ENCODE measurements at regions not wholly inside any gene's neighbourhood (a gene's known extent, or its start where the extent isn't known, plus 50 kb on each side); places are given as distances from the start of the nearest gene placed in this dataset.

DNA sequence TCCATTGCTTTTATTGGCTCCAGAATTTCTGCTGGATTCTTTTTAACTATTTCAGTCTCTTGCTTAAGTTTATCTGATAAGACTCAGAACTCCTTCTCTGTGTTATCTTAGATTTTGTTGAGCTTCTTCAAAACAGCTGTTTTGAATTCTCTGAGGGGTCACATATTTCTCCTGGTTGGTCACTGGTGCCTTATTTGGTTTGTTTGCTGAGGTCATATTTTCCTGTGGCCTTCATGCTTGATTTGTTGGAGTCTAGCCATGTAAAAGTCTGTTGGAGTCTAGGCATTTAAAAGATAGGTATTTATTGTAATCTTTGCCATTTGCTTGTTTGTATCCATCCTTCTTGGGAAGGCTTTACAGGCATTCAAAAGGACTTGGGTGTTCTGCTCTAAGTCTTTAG, 398.7 kb downstream of the DSEL start:
- no peaks in the 10 kb centered on the region for H3K27me3 ChIP-seq (ENCODE audit: low read length)
- no peak overlapping the region for H3K27ac ChIP-seq (ENCODE audit: low read depth, low read length)
- TF ChIP-seq, protein P1, sequence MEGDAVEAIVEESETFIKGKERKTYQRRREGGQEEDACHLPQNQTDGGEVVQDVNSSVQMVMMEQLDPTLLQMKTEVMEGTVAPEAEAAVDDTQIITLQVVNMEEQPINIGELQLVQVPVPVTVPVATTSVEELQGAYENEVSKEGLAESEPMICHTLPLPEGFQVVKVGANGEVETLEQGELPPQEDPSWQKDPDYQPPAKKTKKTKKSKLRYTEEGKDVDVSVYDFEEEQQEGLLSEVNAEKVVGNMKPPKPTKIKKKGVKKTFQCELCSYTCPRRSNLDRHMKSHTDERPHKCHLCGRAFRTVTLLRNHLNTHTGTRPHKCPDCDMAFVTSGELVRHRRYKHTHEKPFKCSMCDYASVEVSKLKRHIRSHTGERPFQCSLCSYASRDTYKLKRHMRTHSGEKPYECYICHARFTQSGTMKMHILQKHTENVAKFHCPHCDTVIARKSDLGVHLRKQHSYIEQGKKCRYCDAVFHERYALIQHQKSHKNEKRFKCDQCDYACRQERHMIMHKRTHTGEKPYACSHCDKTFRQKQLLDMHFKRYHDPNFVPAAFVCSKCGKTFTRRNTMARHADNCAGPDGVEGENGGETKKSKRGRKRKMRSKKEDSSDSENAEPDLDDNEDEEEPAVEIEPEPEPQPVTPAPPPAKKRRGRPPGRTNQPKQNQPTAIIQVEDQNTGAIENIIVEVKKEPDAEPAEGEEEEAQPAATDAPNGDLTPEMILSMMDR (IDR thresholded peaks at IDR 0.05; ENCODE audit: insufficient read depth, low read length, poor library complexity, severe bottlenecking), result no peak
- no peak for TF ChIP-seq EZH2phosphoT487 (conservative IDR thresholded peaks at IDR 0.05; ENCODE audit: low read length)
- no peaks in the 10 kb centered on the region for H3K79me2 ChIP-seq (ENCODE audit: insufficient read depth, low read length)
- H3K9me2 ChIP-seq (replicated peaks; ENCODE audit: insufficient read depth, low read length), result no peaks in the 10 kb centered on the region
- no peak overlapping the region for H3K9ac ChIP-seq (ENCODE audit: low read length)
- no peaks in the 10 kb centered on the region for H4K20me1 ChIP-seq (ENCODE audit: low read depth, low read length)
- H3K36me3 ChIP-seq (ENCODE audit: low read length), result no peaks in the 10 kb centered on the region
- H3K4me3 ChIP-seq (ENCODE audit: insufficient read depth, low read length, poor library complexity, severe bottlenecking), result no peak overlapping the region
- no peaks in the 10 kb centered on the region for H3F3A ChIP-seq (ENCODE audit: insufficient read depth)
- H2AFZ ChIP-seq (ENCODE audit: low read depth, low read length, severe bottlenecking), result no peak overlapping the region
- no peaks in the 10 kb centered on the region for H3K9me3 ChIP-seq (ENCODE audit: insufficient read depth, low read length)
- no peak overlapping the region for H3K4me2 ChIP-seq (ENCODE audit: low read depth, low read length, poor library complexity, severe bottlenecking)

DNA sequence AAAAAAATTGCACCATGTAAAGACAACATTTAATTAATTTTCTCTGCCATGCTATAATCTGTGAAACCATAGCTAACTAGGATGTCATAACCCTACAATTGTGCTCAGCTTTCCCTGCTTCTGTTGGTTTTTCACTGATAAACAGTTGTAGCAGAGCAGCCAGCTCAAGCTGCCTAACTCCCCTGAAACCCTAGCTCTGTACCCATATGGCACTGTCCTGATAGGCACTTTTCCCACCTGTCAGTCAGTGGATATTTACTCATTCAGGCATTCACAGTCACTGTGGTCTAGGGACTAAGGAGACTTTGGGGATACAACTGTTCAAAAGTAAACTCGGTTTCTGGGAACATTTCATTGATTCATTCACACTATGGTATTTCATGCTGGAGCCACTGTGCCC, 407.0 kb downstream of the DSEL start:
- no peaks in the 10 kb centered on the region for H3F3A ChIP-seq (ENCODE audit: insufficient read depth)

DNA sequence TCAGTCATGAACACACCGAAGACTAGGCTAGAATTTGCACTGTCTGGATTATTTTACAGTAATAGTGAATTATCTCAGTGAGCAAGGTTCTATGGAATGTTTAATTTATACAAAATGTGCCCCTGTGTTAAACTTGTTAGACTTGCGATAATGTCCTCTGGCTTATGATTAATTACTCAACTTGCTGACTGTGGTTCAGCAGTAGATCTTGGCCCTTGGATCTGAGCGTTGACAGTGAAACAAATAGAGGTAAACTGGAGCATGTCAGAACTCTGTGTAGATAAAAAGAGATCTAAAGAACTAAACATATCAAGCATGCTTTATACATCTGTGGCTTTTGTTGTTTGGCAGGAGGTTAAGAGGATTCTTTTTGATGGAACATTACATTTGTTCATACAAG, 407.6 kb downstream of the DSEL start:
- Histone ChIP-seq H2AFZ (ENCODE audit: low read depth, low read length, severe bottlenecking) (no peak overlapping the region), H4K20me1 (ENCODE audit: low read depth, low read length) (no peaks in the 10 kb centered on the region), H3K79me2 (ENCODE audit: insufficient read depth, low read length) (no peaks in the 10 kb centered on the region), H3K27ac (ENCODE audit: low read depth, low read length) (no peak overlapping the region), H3F3A (ENCODE audit: insufficient read depth) (no peaks in the 10 kb centered on the region), H3K9me3 (ENCODE audit: insufficient read depth, low read length) (no peaks in the 10 kb centered on the region), H3K27me3 (ENCODE audit: low read length) (no peaks in the 10 kb centered on the region), H3K4me3 (ENCODE audit: insufficient read depth, low read length, poor library complexity, severe bottlenecking) (no peak overlapping the region), H3K9me2 (replicated peaks; ENCODE audit: insufficient read depth, low read length) (no peaks in the 10 kb centered on the region), H3K36me3 (ENCODE audit: low read length) (no peaks in the 10 kb centered on the region), H3K4me2 (ENCODE audit: low read depth, low read length, poor library complexity, severe bottlenecking) (no peak overlapping the region), H3K9ac (ENCODE audit: low read length) (no peak overlapping the region)
- TF ChIP-seq, protein P1 (IDR thresholded peaks at IDR 0.05; ENCODE audit: insufficient read depth, low read length, poor library complexity, severe bottlenecking), result no peak
- no peak for TF ChIP-seq EZH2phosphoT487 (conservative IDR thresholded peaks at IDR 0.05; ENCODE audit: low read length)

More for the DNA sequence above, 407.0 kb downstream of the DSEL start:
- Histone ChIP-seq H3K4me2 (ENCODE audit: low read depth, low read length, poor library complexity, severe bottlenecking) (no peak overlapping the region), H4K20me1 (ENCODE audit: low read depth, low read length) (no peaks in the 10 kb centered on the region), H3K9me3 (ENCODE audit: insufficient read depth, low read length) (no peaks in the 10 kb centered on the region), H3K79me2 (ENCODE audit: insufficient read depth, low read length) (no peaks in the 10 kb centered on the region), H3K9ac (ENCODE audit: low read length) (no peak overlapping the region), H3K9me2 (replicated peaks; ENCODE audit: insufficient read depth, low read length) (no peaks in the 10 kb centered on the region), H3K36me3 (ENCODE audit: low read length) (no peaks in the 10 kb centered on the region), H3K27me3 (ENCODE audit: low read length) (no peaks in the 10 kb centered on the region), H2AFZ (ENCODE audit: low read depth, low read length, severe bottlenecking) (no peak overlapping the region), H3K4me3 (ENCODE audit: insufficient read depth, low read length, poor library complexity, severe bottlenecking) (no peak overlapping the region), H3K27ac (ENCODE audit: low read depth, low read length) (no peak overlapping the region)
- TF ChIP-seq, protein P1 (IDR thresholded peaks at IDR 0.05; ENCODE audit: insufficient read depth, low read length, poor library complexity, severe bottlenecking), result no peak
- no peak for TF ChIP-seq EZH2phosphoT487 (conservative IDR thresholded peaks at IDR 0.05; ENCODE audit: low read length)

Data from SU-DHL-6 (cell line).